ENCODE measurements at regions not wholly inside any gene's neighbourhood (a gene's known extent, or its start where the extent isn't known, plus 50 kb on each side); places are given as distances from the start of the nearest gene placed in this dataset.

DNA sequence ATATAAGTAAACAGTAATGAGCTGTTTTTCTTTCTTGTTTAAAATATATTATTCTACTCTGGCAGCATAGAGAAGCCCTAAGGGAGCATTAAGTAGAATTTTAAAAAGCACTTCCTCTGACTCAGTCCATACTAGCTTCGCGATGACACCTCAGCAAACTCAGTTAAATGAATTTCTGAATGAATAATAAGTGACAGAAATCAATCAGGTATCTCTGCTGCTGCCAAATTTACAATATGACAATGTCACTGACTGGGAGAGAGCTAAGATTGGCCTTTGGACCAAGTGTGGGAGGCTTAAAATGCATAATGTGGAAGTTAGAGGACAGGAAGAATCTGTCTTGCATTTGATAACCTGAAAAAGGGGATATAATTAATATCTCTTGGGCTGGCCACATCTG, 296.1 kb downstream of the HHIPL2 start:
- Histone ChIP-seq H3K9me3 (ENCODE audit: severe bottlenecking) (no peaks in the 10 kb centered on the region), H3K27ac (no peak overlapping the region), H3K36me3 (no peaks in the 10 kb centered on the region), H3K4me3 (ENCODE audit: low read depth, low read length) (no peak overlapping the region), H3K27me3 (ENCODE audit: insufficient read depth, low read depth, severe bottlenecking) (no peaks in the 10 kb centered on the region)
- DNase-seq: no peak
- TF ChIP-seq, protein P1, sequence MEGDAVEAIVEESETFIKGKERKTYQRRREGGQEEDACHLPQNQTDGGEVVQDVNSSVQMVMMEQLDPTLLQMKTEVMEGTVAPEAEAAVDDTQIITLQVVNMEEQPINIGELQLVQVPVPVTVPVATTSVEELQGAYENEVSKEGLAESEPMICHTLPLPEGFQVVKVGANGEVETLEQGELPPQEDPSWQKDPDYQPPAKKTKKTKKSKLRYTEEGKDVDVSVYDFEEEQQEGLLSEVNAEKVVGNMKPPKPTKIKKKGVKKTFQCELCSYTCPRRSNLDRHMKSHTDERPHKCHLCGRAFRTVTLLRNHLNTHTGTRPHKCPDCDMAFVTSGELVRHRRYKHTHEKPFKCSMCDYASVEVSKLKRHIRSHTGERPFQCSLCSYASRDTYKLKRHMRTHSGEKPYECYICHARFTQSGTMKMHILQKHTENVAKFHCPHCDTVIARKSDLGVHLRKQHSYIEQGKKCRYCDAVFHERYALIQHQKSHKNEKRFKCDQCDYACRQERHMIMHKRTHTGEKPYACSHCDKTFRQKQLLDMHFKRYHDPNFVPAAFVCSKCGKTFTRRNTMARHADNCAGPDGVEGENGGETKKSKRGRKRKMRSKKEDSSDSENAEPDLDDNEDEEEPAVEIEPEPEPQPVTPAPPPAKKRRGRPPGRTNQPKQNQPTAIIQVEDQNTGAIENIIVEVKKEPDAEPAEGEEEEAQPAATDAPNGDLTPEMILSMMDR (IDR thresholded peaks at IDR 0.05; ENCODE audit: low read depth, low read length): no peak

DNA sequence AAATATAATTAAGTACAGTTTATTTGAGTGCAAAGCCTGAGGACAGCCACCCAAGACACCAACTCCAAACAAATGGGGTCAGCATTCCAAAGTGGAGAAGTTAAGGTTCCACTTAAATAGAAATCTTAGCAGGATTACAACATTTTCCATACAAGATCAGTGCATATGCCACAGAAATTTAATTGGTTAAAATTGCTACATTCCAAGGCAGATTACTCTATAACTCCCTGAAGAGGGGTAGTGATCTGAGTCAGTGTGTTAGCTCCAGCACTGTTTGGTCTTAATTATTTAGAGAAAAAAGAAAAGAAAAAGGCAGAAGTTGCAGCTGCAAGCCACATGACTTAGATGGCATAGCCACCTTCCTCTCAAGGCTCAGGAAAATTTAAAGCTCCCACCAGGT, 297.5 kb downstream of the HHIPL2 start:
- no peak for DNase-seq
- Histone ChIP-seq H3K4me3 (ENCODE audit: low read depth, low read length) (no peak overlapping the region), H3K9me3 (ENCODE audit: severe bottlenecking) (no peaks in the 10 kb centered on the region), H3K27me3 (ENCODE audit: insufficient read depth, low read depth, severe bottlenecking) (no peaks in the 10 kb centered on the region), H3K36me3 (no peaks in the 10 kb centered on the region), H3K27ac (no peak overlapping the region)
- TF ChIP-seq, protein P1 (IDR thresholded peaks at IDR 0.05; ENCODE audit: low read depth, low read length): no peak

DNA sequence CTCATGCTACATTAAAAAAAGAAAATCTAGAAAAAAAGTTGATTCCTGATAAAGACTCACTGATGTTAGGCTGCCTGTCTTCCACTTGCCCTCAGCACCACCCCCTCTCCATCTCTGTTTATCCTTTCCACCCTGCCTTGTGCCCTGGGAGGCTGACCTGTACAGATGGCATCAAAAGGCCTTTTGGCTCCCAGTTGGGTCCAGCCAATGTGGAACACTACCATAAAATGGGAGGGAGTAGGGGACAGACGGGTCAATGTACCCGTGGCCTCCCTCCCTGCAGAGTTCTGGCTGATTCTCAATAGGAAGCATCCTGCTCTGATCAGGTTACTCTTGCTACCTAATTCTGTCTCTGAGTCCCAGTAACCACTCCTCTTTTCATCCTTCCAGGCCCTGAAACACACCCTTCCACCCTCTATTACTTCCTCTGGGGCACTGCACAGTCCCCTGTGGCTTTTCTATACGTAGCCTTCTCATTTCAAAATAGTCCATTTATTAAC, 300.0 kb downstream of the HHIPL2 start:
- H3K36me3 ChIP-seq: no peaks in the 10 kb centered on the region
- no peaks in the 10 kb centered on the region for H3K27me3 ChIP-seq (ENCODE audit: insufficient read depth, low read depth, severe bottlenecking)
- no peaks in the 10 kb centered on the region for H3K9me3 ChIP-seq (ENCODE audit: severe bottlenecking)
- no peak overlapping the region for H3K27ac ChIP-seq
- no peak overlapping the region for H3K4me3 ChIP-seq (ENCODE audit: low read depth, low read length)
- no peak for DNase-seq
- TF ChIP-seq, protein P1 (IDR thresholded peaks at IDR 0.05; ENCODE audit: low read depth, low read length): no peak

DNA sequence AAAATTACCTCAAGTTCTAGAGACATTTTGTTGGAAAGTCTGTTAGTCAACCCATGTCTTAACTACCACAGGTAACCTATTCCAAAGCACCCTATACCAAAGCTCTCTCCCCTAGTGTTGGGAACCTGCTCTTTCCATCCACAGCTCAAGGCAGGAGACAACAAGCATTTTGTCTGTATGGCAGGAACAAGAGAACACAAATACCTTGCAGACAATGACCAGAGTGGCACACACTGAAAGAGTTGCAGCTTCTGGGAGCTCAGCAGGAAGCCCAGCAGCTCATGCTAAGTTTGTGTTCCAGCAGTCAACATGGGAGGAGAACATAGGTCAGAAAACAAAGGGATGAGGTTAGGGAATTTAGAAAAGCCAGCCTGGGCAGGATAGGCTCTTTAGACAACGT, 300.8 kb downstream of the HHIPL2 start:
- no peak overlapping the region for H3K4me3 ChIP-seq (ENCODE audit: low read depth, low read length)
- TF ChIP-seq, protein P1 (IDR thresholded peaks at IDR 0.05; ENCODE audit: low read depth, low read length): no peak
- no peaks in the 10 kb centered on the region for H3K9me3 ChIP-seq (ENCODE audit: severe bottlenecking)
- DNase-seq: no peak
- H3K27ac ChIP-seq: no peak overlapping the region
- H3K36me3 ChIP-seq: no peaks in the 10 kb centered on the region
- H3K27me3 ChIP-seq (ENCODE audit: insufficient read depth, low read depth, severe bottlenecking): no peaks in the 10 kb centered on the region

DNA sequence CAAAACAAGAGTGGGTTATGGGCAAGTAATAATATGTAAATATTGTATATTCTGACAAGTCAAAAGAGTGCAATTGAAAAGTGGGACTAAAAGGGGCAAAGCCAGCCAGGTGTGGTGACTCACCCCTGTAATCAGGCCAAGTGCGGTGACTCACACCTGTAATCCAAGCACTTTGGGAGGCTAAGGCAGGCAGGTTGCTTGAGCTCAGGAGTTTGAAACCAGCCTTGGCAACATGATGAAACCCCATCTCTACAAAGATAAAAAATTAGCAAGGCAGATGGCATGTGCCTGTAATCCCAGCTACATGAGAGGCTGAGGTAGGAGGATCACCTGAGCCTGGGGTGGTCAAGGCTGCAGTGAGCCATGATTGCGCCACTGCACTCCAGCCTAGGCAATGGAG, 304.0 kb downstream of the HHIPL2 start:
- DNase-seq: no peak
- Histone ChIP-seq H3K27ac (no peak overlapping the region), H3K27me3 (ENCODE audit: insufficient read depth, low read depth, severe bottlenecking) (no peaks in the 10 kb centered on the region)

DNA sequence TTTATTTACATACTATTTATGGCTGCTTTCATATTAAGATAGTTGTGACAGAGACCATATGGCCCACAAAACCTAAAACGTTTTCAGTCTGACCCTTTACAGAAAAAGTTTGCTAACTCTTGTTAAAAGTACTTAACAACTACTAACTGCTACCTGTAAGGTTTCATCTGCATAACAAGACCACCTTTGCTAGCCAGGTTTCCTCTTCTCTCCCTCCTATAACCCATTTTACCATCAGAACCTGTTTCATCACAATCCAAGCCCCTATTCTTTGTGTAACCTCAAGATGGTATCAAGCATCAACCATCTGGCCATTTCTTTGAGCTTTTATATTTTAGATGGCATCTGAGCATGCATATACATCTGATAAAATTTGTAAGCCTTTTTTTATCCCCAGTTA, 305.4 kb downstream of the HHIPL2 start:
- no peaks in the 10 kb centered on the region for H3K9me3 ChIP-seq (ENCODE audit: severe bottlenecking)
- H3K27me3 ChIP-seq (ENCODE audit: insufficient read depth, low read depth, severe bottlenecking): no peaks in the 10 kb centered on the region
- H3K36me3 ChIP-seq: no peaks in the 10 kb centered on the region
- TF ChIP-seq, protein P1 (IDR thresholded peaks at IDR 0.05; ENCODE audit: low read depth, low read length): no peak
- no peak overlapping the region for H3K27ac ChIP-seq
- DNase-seq: no peak
- H3K4me3 ChIP-seq (ENCODE audit: low read depth, low read length): no peak overlapping the region

More for the DNA sequence above, 304.0 kb downstream of the HHIPL2 start:
- Histone ChIP-seq H3K9me3 (ENCODE audit: severe bottlenecking) (no peaks in the 10 kb centered on the region), H3K4me3 (ENCODE audit: low read depth, low read length) (no peak overlapping the region), H3K36me3 (no peaks in the 10 kb centered on the region)
- TF ChIP-seq, protein P1 (IDR thresholded peaks at IDR 0.05; ENCODE audit: low read depth, low read length): no peak
